Non-pigmented ciliary epithelial cell (primary cell): ENCODE measurements at regions not wholly inside any gene's neighbourhood (a gene's known extent, or its start where the extent isn't known, plus 50 kb on each side); places are given as distances from the start of the nearest gene placed in this dataset.

ENCODE experiments used
- DNase-seq: peaks from one replicate; pipeline ENCODE4 v3.0.0-alpha.2; 2010; ENCODE audit warnings: low read depth

GRCh38 chr7:80403686-80404241 is 108.1 kb downstream of the GNAT3 start:
- no peak for DNase-seq

- DNase-seq, result no peak
These were observed 110.2 kb downstream of the GNAT3 start for GRCh38 chr7:80401708-80402107.

GRCh38 chr7:80393786-80394185 is 118.1 kb downstream of the GNAT3 start:
- DNase-seq, result no peak

- no peak for DNase-seq
These were observed 119.4 kb downstream of the GNAT3 start for GRCh38 chr7:80392229-80393169.

- DNase-seq, result no peak
These were observed 124.2 kb downstream of the GNAT3 start for GRCh38 chr7:80387634-80388193.

GRCh38 chr7:80386686-80387085 is 125.2 kb downstream of the GNAT3 start:
- peak; percentile 35 for DNase-seq

- DNase-seq, result peak; percentile 23
These were observed 126.4 kb downstream of the GNAT3 start for GRCh38 chr7:80385508-80385907.

- DNase-seq, result no peak
These were observed 130.9 kb downstream of the GNAT3 start for GRCh38 chr7:80380957-80381356.

- peak; percentile 49 for DNase-seq
These were observed 132.6 kb downstream of the GNAT3 start for GRCh38 chr7:80379034-80379982.

GRCh38 chr7:80374321-80374720 is 137.5 kb downstream of the GNAT3 start:
- no peak for DNase-seq

GRCh38 chr7:80373429-80374032 is 138.3 kb downstream of the GNAT3 start:
- DNase-seq, result no peak

- peak; percentile 50 for DNase-seq
These were observed 139.4 kb downstream of the GNAT3 start for GRCh38 chr7:80372415-80372814.

GRCh38 chr7:80370587-80370986 is 141.3 kb downstream of the GNAT3 start:
- DNase-seq, result no peak

GRCh38 chr7:80369321-80369720 is 142.5 kb downstream of the GNAT3 start:
- no peak for DNase-seq

- DNase-seq, result no peak
These were observed 149.2 kb downstream of the GNAT3 start for GRCh38 chr7:80362677-80363076.

- DNase-seq, result no peak
These were observed 149.8 kb downstream of the GNAT3 start for GRCh38 chr7:80362010-80362618.

GRCh38 chr7:80359476-80359875 is 152.4 kb downstream of the GNAT3 start:
- no peak for DNase-seq

GRCh38 chr7:80359029-80359428 is 152.8 kb downstream of the GNAT3 start:
- no peak for DNase-seq

- no peak for DNase-seq
These were observed 154.3 kb downstream of the GNAT3 start for GRCh38 chr7:80357530-80357929.

- DNase-seq, result no peak
These were observed 161.4 kb downstream of the GNAT3 start for GRCh38 chr7:80350430-80350829.

- DNase-seq, result no peak
These were observed 163.6 kb downstream of the GNAT3 start for GRCh38 chr7:80348223-80348622.
